HG03558 (cell line): ENCODE measurements at regions not wholly inside any gene's neighbourhood (a gene's known extent, or its start where the extent isn't known, plus 50 kb on each side); places are given as distances from the start of the nearest gene placed in this dataset.

Experiments
- ATAC-seq: cut with Tn5 transposase; IDR thresholded peaks from one replicate; pipeline ENCODE4 v1.9.1; 2021; ENCODE audit warnings: moderate number of reproducible peaks; ENCODE audit not compliant: unreplicated experiment; ENCODE audit errors: extremely low read depth

GRCh38 chr10:83153714-83154113, 985.6 kb upstream of the GHITM start:
- ATAC-seq = no peak

GRCh38 chr10:83164156-83164555, 975.2 kb upstream of the GHITM start:
- no peak for ATAC-seq

DNA sequence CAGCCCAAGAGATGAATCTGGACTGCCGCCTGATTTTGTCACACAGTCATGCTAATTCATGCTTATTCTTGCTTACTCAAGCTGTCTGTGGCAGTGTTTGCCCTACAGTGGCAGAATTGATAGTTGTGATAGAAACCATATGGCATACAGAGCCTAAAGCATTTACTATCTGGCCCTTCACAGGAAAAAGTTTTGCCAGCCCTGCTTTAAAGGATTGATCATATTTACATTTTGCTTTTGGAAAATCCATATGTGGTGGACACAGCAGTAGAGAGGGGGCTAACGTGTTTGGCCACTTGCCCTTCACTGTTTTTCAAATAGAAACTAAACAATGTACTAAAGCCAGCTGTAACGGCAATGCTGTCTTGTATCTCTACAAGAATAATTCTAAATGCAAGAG, 974.0 kb upstream of the GHITM start:
- no peak for ATAC-seq

DNA sequence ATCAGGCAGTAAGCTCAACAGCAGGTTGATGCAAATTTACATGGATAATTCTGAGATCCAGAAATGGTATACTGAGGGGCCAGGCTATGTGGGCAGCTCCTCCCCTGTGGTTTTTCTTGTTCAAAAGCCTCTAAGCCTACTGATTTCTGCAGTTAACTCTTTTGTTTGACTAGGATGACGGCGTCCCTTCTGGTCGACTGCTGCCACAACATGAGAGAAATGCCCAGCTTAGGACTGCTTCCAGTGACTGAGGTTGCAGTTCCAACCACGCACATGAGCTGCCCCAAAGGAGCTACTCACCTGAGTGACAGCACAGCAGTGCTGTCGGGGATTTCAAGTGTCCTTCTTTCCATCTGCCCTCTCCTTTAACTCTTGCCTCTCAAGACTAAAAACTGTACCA, 973.0 kb upstream of the GHITM start:
- no peak for ATAC-seq

DNA sequence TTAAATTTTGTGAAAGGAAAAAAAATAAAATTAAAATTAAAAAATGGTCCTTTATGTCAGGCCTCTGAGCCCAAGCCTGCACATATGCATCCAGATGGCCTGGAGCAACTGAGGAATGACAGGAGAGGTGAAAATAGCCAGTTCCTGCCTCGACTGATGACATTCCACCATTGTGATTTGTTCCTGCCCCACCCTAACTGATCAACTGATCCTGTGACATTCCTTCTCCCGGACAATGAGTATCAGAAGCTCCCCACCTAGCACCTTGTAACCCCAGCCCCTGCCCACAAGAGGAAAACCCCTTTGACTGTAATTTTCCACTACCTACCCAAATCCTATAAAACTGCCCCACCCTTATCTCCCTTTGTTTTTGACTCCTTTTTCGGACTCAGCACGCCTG, 972.2 kb upstream of the GHITM start:
- ATAC-seq = no peak

DNA sequence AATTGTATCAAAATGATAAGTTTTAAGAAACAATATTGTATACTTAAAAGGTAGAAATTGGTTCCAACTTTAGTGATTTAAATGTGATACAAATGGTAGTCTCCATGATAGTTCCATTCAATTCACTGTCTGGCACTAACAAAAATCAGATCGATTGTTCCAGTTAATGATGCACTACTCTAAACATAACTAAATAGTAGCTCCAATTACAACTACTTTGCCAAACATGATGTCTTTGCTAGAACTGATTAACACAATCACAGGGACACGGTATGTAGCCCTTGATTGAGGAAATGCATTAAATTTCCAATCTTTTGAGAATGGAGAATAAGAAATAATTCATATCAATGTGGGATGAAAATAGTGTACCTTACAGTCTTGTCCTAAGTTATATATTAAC, 962.4 kb upstream of the GHITM start:
- ATAC-seq = no peak

GRCh38 chr10:83178526-83178925, 960.8 kb upstream of the GHITM start:
- no peak for ATAC-seq

DNA sequence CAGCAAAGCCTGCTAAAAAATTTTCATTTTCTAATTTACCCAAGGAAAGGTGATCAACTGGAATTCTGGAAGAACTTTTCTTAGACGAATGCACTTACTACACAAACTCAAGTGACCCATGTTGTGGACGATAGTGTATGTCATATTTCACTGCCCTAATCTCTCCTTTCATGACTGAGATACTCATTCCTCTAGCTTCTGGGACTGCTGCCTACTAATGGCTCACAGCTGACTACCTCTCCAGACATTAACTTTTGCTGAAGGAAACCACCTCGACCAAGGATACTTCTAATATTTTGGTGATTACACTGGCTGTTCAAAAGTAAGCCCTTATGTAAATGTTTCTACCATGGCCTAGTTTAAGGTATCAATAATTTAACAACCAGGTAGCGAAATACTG, 959.9 kb upstream of the GHITM start:
- ATAC-seq = no peak

GRCh38 chr10:83182076-83182475, 957.2 kb upstream of the GHITM start:
- no peak for ATAC-seq

DNA sequence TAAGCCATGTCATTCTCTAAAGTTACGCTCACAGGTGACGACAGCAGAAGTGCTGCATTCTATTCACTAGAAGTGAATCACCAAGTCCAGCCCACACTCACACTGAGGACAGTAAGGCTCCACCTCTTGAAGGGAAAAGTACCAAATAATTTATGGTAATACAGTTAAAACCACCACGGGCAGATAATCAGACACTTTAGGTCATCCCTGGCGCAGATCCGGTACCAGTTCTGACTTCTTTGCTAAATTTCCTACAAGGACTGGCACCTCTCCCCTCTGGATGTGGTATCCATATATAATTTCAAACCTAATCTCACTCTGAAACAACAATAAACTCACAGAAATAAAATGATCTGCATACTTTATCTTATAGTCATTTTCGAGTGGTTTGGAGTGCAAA, 954.7 kb upstream of the GHITM start:
- ATAC-seq = no peak

DNA sequence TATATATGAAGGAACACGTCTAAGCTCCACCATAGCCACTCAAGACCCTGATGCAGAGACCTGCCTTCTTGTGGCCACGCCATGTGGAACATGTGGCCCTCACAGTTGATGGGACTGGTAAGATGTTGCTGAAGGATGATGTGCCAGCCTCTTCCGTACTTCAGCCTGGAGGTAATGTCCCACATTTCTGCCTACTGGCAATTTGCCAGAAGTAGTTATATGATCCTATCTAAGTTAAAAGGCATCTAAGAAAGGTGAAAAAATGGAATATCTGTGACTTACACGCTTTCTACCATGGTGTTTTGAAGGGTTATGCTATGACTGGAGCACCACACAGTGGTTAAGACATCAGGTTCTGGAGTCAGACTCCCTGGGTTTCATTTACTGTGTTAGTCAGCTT, 948.7 kb upstream of the GHITM start:
- ATAC-seq = no peak

DNA sequence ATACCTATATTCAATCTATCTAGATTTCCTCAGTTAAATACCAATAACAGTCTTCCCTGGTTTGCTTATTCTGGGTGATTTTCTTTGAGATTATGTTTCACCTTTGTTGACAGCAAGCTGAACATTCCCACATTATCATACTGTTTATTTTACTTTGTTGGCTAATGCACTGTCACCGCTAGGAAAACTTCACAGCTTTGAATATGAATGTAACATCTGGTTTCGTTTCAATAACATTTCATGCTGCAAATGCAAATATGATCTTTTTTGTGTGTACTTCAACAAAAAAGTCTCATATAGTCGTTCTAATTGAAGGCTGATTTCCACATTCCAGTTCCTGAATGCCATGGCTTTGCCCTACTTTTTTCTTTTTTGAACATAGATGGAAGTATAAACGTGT, 946.3 kb upstream of the GHITM start:
- ATAC-seq = no peak

DNA sequence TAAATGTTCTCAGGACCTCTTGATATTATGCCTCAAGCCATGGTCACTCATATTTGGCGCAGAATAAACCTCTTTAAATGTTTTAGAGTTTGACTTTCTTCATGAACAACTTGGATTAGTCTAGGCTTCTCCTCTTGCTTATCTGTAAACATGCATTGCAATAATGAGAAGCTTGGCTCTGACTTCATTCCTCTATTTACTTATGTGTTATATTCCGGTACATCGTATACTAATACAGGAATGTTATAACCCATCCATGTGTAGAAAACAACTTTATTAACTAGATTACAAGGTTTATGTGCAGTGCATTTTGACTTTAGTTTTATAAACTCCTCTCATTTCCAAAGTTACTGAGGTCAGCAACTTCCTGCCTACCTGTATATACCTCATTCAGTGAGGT, 944.3 kb upstream of the GHITM start:
- no peak for ATAC-seq

DNA sequence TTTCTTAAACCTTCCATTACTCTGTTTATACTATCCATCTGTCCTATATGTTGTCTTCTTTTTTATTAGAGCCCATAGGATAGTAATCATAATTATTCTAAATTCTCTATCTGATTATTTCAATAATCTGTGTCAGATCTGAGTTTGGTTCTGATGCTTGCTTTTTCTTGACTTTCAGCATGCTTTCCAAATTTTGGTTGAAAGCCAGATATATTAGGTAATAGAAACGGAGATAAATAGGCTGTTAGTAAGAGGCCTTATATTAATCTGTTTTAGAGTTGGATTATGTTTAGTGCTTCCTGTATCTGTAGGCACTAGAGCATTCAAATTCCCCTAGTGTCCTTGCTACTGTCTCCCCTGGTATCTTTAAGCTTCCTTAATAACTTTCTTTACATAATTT, 939.9 kb upstream of the GHITM start:
- ATAC-seq = no peak

- no peak for ATAC-seq
Observed at GRCh38 chr10:83205861-83206260, 933.4 kb upstream of the GHITM start.

DNA sequence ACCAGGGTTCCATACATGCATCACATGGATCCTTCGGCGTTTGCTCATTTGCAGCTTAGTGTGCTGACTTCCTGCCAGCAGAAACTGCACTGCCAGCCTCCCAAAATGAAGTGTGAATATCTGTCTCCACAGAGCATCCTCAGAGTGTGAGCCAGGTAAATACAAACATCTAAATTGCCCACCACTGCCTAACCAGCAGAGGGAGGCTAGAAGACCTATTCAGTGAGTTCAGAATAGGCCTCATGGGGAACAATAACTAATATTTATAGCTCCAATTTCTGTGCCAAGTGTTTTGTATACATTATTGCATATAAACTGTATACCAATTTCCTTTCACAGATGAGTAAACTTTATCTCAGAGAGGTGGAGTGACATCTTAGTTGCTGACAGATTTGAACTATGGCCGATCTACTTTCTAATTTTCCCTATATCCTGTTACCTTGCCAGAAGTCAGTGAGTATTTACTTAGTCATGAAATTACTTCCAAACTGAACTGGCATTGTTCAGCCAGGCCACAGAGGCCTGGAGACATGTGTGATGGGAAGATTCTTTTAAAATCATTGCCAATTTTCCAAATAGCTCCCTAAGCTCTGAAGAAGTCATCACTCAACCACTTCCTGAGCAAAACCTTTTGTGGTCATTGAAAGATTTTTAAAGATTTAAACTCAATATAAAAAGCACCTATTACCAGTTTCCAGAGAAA, 926.5 kb upstream of the GHITM start:
- no peak for ATAC-seq

GRCh38 chr10:83214136-83214535, 925.2 kb upstream of the GHITM start:
- no peak for ATAC-seq

DNA sequence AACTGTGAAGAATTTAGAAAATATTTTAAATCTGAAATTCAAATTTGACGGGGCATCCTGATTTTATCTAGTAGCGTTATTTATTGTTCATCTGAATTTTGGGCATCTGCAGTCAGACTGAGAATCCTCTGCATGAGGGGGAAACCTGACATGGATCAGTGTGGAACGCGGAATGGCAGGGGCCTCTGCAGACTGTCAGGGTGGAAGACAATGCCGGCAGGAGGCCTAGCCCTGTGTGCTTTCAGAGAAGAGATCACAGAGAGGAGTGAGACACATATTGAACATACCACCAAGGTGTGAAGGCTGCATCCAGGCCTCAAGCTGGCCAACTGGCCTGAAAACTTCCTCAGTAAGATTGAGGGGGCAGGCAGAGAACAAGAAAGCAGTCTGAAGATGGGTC, 921.1 kb upstream of the GHITM start:
- ATAC-seq = no peak

DNA sequence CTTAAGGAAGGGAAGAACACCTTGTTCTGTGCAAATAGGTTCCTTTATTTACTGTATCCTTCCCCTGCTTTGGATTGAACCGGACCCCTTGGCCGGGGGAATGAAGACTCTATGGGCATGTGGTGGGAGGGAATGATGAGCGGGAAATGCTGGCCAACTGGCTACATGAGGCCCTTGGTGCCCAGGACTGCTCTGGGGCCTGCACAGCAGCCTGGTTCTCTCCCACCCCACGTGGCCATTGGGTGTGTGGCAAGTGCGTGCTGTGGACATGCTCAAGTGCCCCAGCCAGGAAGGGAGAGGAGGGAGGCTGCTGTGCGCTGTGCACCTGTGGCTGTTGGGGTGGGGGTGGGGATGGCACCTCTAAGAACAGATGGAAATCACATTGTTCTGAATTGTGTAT, 917.0 kb upstream of the GHITM start:
- ATAC-seq = no peak

DNA sequence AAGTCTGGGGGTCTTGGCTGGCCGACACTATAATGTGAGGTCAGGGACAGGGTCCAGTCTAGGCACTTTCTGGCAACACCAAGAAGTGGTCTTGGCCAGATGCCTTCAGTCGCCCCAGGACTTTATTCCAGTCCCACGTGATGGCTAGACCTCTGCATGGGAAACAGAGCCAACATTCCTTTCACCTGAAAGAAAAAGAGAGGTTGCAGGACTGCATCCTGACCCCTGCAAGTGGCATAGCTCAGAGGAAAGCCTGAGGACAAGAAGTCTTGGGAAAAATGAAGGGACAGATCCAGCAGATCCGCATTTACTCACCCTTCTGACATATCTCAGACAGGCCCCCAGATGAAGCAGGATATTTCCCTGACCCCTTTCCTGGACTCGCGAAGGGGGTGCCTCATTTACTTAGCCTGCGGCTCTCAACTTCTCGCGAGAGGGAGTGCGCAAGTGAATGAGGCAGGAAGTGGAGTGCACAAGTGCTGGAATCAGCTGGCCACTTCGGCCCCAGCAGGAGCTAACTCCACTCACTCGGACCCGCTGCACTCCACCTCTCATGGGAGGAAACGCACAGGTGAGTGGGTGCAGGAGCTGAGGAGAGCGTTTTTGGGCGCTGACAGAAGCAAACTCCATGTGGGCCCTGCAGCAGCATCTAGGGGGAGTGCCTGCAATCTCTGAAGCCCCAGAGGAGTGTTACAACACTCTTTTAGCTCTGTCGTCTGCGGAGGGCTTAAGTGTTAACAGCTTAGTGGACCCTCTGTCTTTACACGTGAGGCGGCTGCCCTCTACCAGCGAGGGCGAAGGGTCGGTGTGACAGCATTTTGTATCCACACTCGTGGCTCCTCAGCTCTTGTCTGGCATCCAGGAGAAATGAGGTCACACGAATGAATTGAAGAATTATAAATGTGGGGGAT, 916.2 kb upstream of the GHITM start:
- ATAC-seq = no peak

DNA sequence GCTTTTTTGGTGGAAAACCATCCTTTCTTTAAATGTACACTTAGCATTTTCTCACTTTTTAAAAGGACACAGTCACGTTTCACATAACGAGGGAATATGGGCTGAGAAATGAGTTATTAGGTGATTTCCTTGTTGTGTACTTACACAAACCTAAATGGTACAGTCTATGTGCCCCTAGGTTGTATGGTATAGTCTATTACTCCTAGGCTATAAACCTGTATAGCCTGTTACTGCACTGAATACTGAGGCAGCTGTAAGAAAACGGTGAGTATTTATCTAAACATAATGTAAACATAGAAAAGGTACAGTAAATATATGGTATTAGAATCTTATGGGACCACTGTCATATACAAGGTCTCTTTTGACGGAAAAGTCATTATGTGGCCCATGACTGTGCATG, 913.5 kb upstream of the GHITM start:
- no peak for ATAC-seq

DNA sequence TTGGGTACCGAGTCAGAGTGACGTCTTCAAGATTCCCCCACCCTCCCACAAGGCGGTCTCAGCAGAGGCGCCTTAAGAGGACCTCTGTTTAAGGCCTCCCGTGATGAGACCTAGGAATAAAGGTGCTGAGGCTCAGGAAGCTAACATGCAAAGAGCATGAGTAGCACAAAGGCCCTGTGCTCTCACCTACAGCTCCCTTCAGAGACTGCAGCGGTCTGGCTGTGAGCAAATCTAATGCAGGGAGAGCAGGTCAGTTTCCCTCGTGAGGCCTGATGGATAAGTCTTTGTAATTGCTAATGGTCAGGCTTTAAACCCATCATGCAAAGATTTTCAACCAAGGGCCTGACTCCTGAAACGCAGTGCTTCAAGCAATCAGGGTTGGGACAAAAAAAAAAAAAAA, 909.3 kb upstream of the GHITM start:
- ATAC-seq = no peak
